ENCODE measurements at regions not wholly inside any gene's neighbourhood (a gene's known extent, or its start where the extent isn't known, plus 50 kb on each side); places are given as distances from the start of the nearest gene placed in this dataset.
"Not testable (repeated sequence)": the region's sequence is repeated elsewhere in the genome, so short reads cannot be mapped to it uniquely, and the experiment has no call there.

DNA sequence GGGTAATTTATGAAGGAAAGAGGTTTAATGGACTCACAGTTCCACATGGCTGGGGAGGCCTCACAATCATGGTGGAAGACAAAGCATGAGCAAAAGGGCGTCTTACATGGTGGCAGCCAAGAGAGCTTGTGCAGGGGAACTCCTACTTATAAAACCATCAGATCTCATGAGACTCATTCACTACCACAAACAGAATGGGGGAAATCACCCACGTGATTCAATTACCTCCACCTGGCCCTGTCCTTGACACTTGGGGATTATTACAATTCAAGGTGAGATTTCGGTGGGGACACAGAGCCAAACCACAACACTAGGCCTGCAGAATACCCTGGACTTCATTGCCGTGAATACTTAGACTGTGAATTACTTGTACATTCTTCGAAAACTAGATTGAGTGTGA is 431.7 kb upstream of the TENM3 start:
- TF ChIP-seq, protein P1, sequence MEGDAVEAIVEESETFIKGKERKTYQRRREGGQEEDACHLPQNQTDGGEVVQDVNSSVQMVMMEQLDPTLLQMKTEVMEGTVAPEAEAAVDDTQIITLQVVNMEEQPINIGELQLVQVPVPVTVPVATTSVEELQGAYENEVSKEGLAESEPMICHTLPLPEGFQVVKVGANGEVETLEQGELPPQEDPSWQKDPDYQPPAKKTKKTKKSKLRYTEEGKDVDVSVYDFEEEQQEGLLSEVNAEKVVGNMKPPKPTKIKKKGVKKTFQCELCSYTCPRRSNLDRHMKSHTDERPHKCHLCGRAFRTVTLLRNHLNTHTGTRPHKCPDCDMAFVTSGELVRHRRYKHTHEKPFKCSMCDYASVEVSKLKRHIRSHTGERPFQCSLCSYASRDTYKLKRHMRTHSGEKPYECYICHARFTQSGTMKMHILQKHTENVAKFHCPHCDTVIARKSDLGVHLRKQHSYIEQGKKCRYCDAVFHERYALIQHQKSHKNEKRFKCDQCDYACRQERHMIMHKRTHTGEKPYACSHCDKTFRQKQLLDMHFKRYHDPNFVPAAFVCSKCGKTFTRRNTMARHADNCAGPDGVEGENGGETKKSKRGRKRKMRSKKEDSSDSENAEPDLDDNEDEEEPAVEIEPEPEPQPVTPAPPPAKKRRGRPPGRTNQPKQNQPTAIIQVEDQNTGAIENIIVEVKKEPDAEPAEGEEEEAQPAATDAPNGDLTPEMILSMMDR (IDR thresholded peaks at IDR 0.05) = not testable (repeated sequence)
- not testable (repeated sequence) for TF ChIP-seq POLR2A (IDR thresholded peaks at IDR 0.05)
